Breast epithelium (tissue), 4 donors: ENCODE measurements at regions not wholly inside any gene's neighbourhood (a gene's known extent, or its start where the extent isn't known, plus 50 kb on each side); places are given as distances from the start of the nearest gene placed in this dataset.
"Not testable (repeated sequence)": the region's sequence is repeated elsewhere in the genome, so short reads cannot be mapped to it uniquely, and the experiment has no call there.

Experiments used
- DNase-seq, 2 donors: peaks; one replicate each; pipeline ENCODE4 v3.0.0-alpha.2; 2019; ENCODE audit warnings: low spot score in 2 of 2
- H3K27ac ChIP-seq, 2 donors: fragments of 200-600 bp; sonication (generic) in 1 of 2; one replicate each; pipeline ENCODE4 v1.5.1; 2016 to 2019; ENCODE audit warnings: mild to moderate bottlenecking in 1 of 2
- H3K27me3 ChIP-seq, 2 donors: fragments of 200-600 bp; sonication (generic) in 1 of 2; one replicate each; pipeline versions ENCODE4 v1.5.1 to v1.6.0; 2017 to 2019; ENCODE audit warnings: control low read depth in 1 of 2, mild to moderate bottlenecking in 1 of 2
- H3K36me3 ChIP-seq: fragments of 200-600 bp; one replicate; pipeline ENCODE4 v1.5.1; 2019
- H3K4me1 ChIP-seq, 2 donors: fragments of 200-600 bp; sonication (generic); one replicate each; pipeline ENCODE4 v1.5.1; 2016 to 2019; ENCODE audit warnings: control low read depth in 1 of 2
- H3K4me3 ChIP-seq, 3 donors: fragments of 200-600 bp; sonication (generic); 1 replicate in 2 of 3; 2 replicates in 1 of 3; pipeline ENCODE4 v1.5.1; 2016 to 2019; ENCODE audit warnings: mild to moderate bottlenecking in 3 of 3, moderate library complexity in 2 of 3
- H3K9me3 ChIP-seq, 2 donors: fragments of 200-600 bp; sonication (generic) in 1 of 2; one replicate each; pipeline ENCODE4 v1.5.1; 2016 to 2019; ENCODE audit warnings: control low read depth in 1 of 2
- CTCF ChIP-seq, 3 donors: fragments of 450-650 bp; IDR thresholded peaks; one replicate each; pipeline ENCODE4 v1.5.1; 2016 to 2017; ENCODE audit warnings: antibody characterized with exemption in 3 of 3, mild to moderate bottlenecking in 3 of 3, moderate library complexity in 3 of 3
- POLR2A ChIP-seq: fragments of 450-650 bp; IDR thresholded peaks from one replicate; pipeline ENCODE4 v1.6.1; 2016; ENCODE audit warnings: antibody characterized with exemption, mild to moderate bottlenecking, moderate library complexity
- POLR2AphosphoS5 ChIP-seq, 3 donors: sonication (generic); formaldehyde crosslinking; IDR thresholded peaks; one replicate each; pipeline ENCODE4 v1.6.1; 2017; ENCODE audit warnings: antibody characterized with exemption in 3 of 3
- intact Hi-C: fragments of 100-400 bp; cut with DNase I; formaldehyde crosslinking; loops from one replicate; pipeline ENCODE4 v1.15.1; 2023; ENCODE audit warnings: low total_unique reads

- no peaks in the 10 kb centered on the region for H3K36me3 ChIP-seq
- intact Hi-C loops: no loop called here
- no peak for TF ChIP-seq POLR2A
- no peak for TF ChIP-seq POLR2AphosphoS5 (IDR thresholded peaks at IDR 0.05)
- TF ChIP-seq CTCF (IDR thresholded peaks at IDR 0.05): no peak
- no peaks in the 10 kb centered on the region for H3K27me3 ChIP-seq
- H3K27ac ChIP-seq: no peak overlapping the region
- no peaks in the 10 kb centered on the region for H3K4me1 ChIP-seq
- no peak for DNase-seq
- no peaks in the 10 kb centered on the region for H3K9me3 ChIP-seq
- H3K4me3 ChIP-seq: no peak overlapping the region
These were observed 104.7 kb upstream of the SETMAR start for GRCh38 chr3:4198491-4198890.

- H3K27me3 ChIP-seq, H3K4me1 ChIP-seq, intact Hi-C loops, DNase-seq, H3K36me3 ChIP-seq, H3K9me3 ChIP-seq, H3K27ac ChIP-seq, H3K4me3 ChIP-seq: not testable (repeated sequence)
These were observed 98.4 kb upstream of the SETMAR start for GRCh38 chr3:4204776-4205175.

DNA sequence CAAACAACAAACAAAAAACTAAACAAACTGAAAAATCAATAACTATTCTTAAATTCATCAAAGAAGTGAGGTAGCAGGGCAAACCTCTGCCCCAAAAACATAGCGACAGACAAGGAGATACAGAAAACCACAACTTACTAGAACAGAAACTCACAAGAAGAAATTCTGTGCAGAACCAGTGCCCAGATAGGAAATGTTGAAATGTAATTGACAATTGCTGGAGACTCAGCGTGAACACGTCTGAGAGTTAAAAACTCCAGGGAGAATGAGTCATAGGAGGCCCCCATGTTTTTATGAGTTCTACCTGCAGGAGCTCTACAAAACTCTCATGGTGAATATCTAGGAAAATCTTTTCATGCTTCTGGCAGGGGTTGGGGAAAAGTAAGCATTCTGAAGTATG, 95.5 kb upstream of the SETMAR start:
- no peaks in the 10 kb centered on the region for H3K9me3 ChIP-seq

DNA sequence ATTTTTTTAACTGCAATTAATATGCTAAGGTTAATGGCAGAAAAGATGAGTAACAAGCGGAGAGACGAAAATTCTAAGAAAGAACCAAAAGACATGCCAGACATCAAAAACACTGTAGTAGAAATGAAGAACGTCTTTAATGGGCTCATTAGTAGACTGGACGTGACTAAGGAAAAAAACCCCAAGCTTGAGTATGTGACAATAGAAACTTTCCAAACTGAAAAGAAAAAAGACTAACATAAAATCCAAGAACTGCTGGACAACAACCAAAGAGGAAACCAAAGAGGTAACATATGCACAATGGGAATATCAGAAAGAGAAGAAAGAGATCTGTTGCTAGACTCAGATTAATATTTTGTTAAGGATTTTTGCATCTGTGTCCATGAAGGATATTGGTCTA, 94.6 kb upstream of the SETMAR start:
- DNase-seq: no peak
- TF ChIP-seq POLR2AphosphoS5 (IDR thresholded peaks at IDR 0.05): no peak
- no peak for TF ChIP-seq POLR2A
- no peak for TF ChIP-seq CTCF (IDR thresholded peaks at IDR 0.05)
- H3K9me3 ChIP-seq: peaks cover 0 to 3% of the 10 kb centered on the region in 2 donors
- H3K4me3 ChIP-seq: no peak overlapping the region
- no peaks in the 10 kb centered on the region for H3K27me3 ChIP-seq
- H3K4me1 ChIP-seq: no peaks in the 10 kb centered on the region
- no peaks in the 10 kb centered on the region for H3K36me3 ChIP-seq
- no peak overlapping the region for H3K27ac ChIP-seq
- intact Hi-C loops: no loop called here

More for the DNA sequence above, 95.5 kb upstream of the SETMAR start:
- no peak for DNase-seq
- intact Hi-C loops: no loop called here
- no peaks in the 10 kb centered on the region for H3K4me1 ChIP-seq
- no peak overlapping the region for H3K27ac ChIP-seq
- H3K27me3 ChIP-seq: no peaks in the 10 kb centered on the region
- no peak overlapping the region for H3K4me3 ChIP-seq
- H3K36me3 ChIP-seq: no peaks in the 10 kb centered on the region
- TF ChIP-seq POLR2A (no peak), CTCF (IDR thresholded peaks at IDR 0.05) (no peak), POLR2AphosphoS5 (IDR thresholded peaks at IDR 0.05) (no peak)

- TF ChIP-seq CTCF (IDR thresholded peaks at IDR 0.05): no peak
- TF ChIP-seq POLR2A: no peak
- no peak for TF ChIP-seq POLR2AphosphoS5 (IDR thresholded peaks at IDR 0.05)
- Histone ChIP-seq H3K27me3 (no peaks in the 10 kb centered on the region), H3K27ac (no peak overlapping the region), H3K36me3 (no peaks in the 10 kb centered on the region), H3K9me3 (peaks cover 4 to 16% of the 10 kb centered on the region in 2 donors), H3K4me3 (no peak overlapping the region), H3K4me1 (no peaks in the 10 kb centered on the region)
- intact Hi-C loops: no loop called here
- no peak for DNase-seq
These were observed 91.6 kb upstream of the SETMAR start for GRCh38 chr3:4211610-4212009.

GRCh38 chr3:4213420-4213819, 89.7 kb upstream of the SETMAR start:
- H3K36me3 ChIP-seq, H3K27me3 ChIP-seq, H3K4me1 ChIP-seq, intact Hi-C loops, H3K27ac ChIP-seq, H3K4me3 ChIP-seq, DNase-seq: not testable (repeated sequence)
- peaks cover 4 to 22% of the 10 kb centered on the region in 2 donors for H3K9me3 ChIP-seq

GRCh38 chr3:4216974-4217373, 86.2 kb upstream of the SETMAR start:
- H3K4me1 ChIP-seq, H3K4me3 ChIP-seq, H3K27me3 ChIP-seq, DNase-seq, intact Hi-C loops, H3K36me3 ChIP-seq, H3K27ac ChIP-seq: not testable (repeated sequence)
- H3K9me3 ChIP-seq: peaks cover 4 to 22% of the 10 kb centered on the region in 2 donors
